SK-N-SH (cell line): ENCODE measurements at regions not wholly inside any gene's neighbourhood (a gene's known extent, or its start where the extent isn't known, plus 50 kb on each side); places are given as distances from the start of the nearest gene placed in this dataset.

ENCODE experiments used
- CTCF ChIA-PET: fragments of 300-600, 350-600 bp; formaldehyde crosslinking; extraction: SDS; loops from one replicate; lab custom pipeline; 2021; lab: Yijun Ruan, JAX
- POLR2A ChIA-PET: fragments of 350-600 bp; sonication (Branson Sonifier 250); formaldehyde crosslinking; extraction: SDS; loops from one replicate; lab custom pipeline; 2020; ENCODE audit warnings: antibody characterized with exemption, inconsistent platforms; lab: Yijun Ruan, JAX
- DNase-seq: peaks from one replicate; pipeline ENCODE4 v3.0.0; 2012
- H2AFZ ChIP-seq: fragments of 200-600 bp; sonication (generic); 2 replicates; pipeline ENCODE4 v1.8.1; 2016; ENCODE audit warnings: antibody characterized with exemption, mild to moderate bottlenecking, low read depth
- H3F3A ChIP-seq: fragments of 200-600 bp; sonication (generic); replicated peaks from 2 replicates; pipeline ENCODE3; 2016; ENCODE audit warnings: antibody characterized with exemption, mild to moderate bottlenecking; ENCODE audit not compliant: insufficient read depth
- H3K27ac ChIP-seq, 2 experiments: fragments of 200-500 bp in 1 of 2; fragments of 200-600 bp in 1 of 2; sonication (Bioruptor generic) in 1 of 2; sonication (generic), shearing (Covaris generic) in 1 of 2; 2 replicates each; pipeline versions ENCODE4 v1.5.1 to v1.6.1; 2014 to 2016; ENCODE audit warnings: low read depth in 2 of 2, inconsistent platforms in 1 of 2, low read length in 1 of 2, mild to moderate bottlenecking in 1 of 2, mixed read lengths in 1 of 2
- H3K27me3 ChIP-seq: fragments of 200-600 bp; sonication (generic), shearing (Covaris generic); 2 replicates; pipeline ENCODE4 v1.6.1; 2016; ENCODE audit warnings: mixed run types; ENCODE audit not compliant: insufficient read depth
- H3K36me3 ChIP-seq, 2 experiments: fragments of 200-500 bp in 1 of 2; fragments of 200-600 bp in 1 of 2; sonication (Bioruptor generic) in 1 of 2; sonication (generic) in 1 of 2; replicated peaks in 1 of 2; 2 replicates each; pipeline versions ENCODE3 to v1.5.1; 2014 to 2016; ENCODE audit warnings: low read length in 1 of 2, mild to moderate bottlenecking in 1 of 2; ENCODE audit not compliant: insufficient read depth in 2 of 2, control insufficient read depth in 1 of 2
- H3K4me1 ChIP-seq, 2 experiments: fragments of 200-500 bp in 1 of 2; fragments of 200-600 bp in 1 of 2; sonication (Bioruptor generic) in 1 of 2; sonication (generic), shearing (Covaris generic) in 1 of 2; 2 replicates each; pipeline versions ENCODE4 v1.5.1 to v1.6.1; 2014 to 2016; ENCODE audit warnings: low read depth in 1 of 2, low read length in 1 of 2, mixed run types in 1 of 2; ENCODE audit not compliant: insufficient read depth in 2 of 2, control insufficient read depth in 1 of 2
- H3K4me2 ChIP-seq: fragments of 200-600 bp; sonication (generic), shearing (Covaris generic); 2 replicates; pipeline ENCODE4 v1.6.1; 2017; ENCODE audit warnings: mixed run types
- H3K4me3 ChIP-seq, 2 experiments: fragments of 200-500 bp in 1 of 2; fragments of 200-600 bp in 1 of 2; sonication (Bioruptor generic) in 1 of 2; sonication (generic), shearing (Covaris generic) in 1 of 2; 2 replicates each; pipeline versions ENCODE4 v1.5.1 to v1.8.1; 2014 to 2016; ENCODE audit warnings: low read depth in 2 of 2, inconsistent platforms in 1 of 2, low read length in 1 of 2, mild to moderate bottlenecking in 1 of 2, mixed read lengths in 1 of 2, moderate library complexity in 1 of 2
- H3K79me2 ChIP-seq: fragments of 200-600 bp; sonication (generic); 2 replicates; pipeline ENCODE4 v1.8.1; 2017; ENCODE audit warnings: mild to moderate bottlenecking; ENCODE audit not compliant: insufficient read depth
- H3K9ac ChIP-seq: fragments of 200-600 bp; sonication (generic); 2 replicates; pipeline ENCODE4 v1.6.1; 2017; ENCODE audit warnings: mixed run types
- H3K9me2 ChIP-seq: fragments of 200-600 bp; sonication (generic); 2 replicates; pipeline ENCODE4 v1.6.1; 2017; ENCODE audit warnings: mixed run types
- H3K9me3 ChIP-seq: fragments of 200-600 bp; sonication (generic); 2 replicates; pipeline ENCODE4 v1.6.1; 2017; ENCODE audit warnings: mixed run types, mild to moderate bottlenecking, moderate library complexity
- H4K20me1 ChIP-seq: fragments of 200-600 bp; sonication (generic); 2 replicates; pipeline ENCODE4 v1.6.1; 2017; ENCODE audit warnings: mild to moderate bottlenecking, mixed run types; ENCODE audit not compliant: insufficient read depth
- GATA2 ChIP-seq: sonication (generic); formaldehyde crosslinking; IDR thresholded peaks from 2 replicates; pipeline ENCODE4 v1.5.0; 2020; ENCODE audit warnings: mild to moderate bottlenecking, missing genetic modification reagents
- MXI1 ChIP-seq: IDR thresholded peaks from 2 replicates; pipeline ENCODE4 v1.6.1; 2012; ENCODE audit warnings: mild to moderate bottlenecking, low read depth, low read length, improper control_type of control experiment
- NRF1 ChIP-seq: IDR thresholded peaks from 2 replicates; pipeline ENCODE4 v1.6.1; 2012; ENCODE audit warnings: low read depth, mild to moderate bottlenecking, low read length
- RAD21 ChIP-seq: IDR thresholded peaks from 2 replicates; pipeline ENCODE4 v1.6.1; 2012; ENCODE audit warnings: mild to moderate bottlenecking, low read length
- REST ChIP-seq: IDR thresholded peaks from 2 replicates; pipeline ENCODE4 v1.6.1; 2012; ENCODE audit warnings: mild to moderate bottlenecking, low read depth, low read length, moderate library complexity
- RFX5 ChIP-seq: IDR thresholded peaks from 2 replicates; pipeline ENCODE4 v1.6.1; 2012; ENCODE audit warnings: mild to moderate bottlenecking, improper control_type of control experiment, low read length
- SIN3A ChIP-seq: IDR thresholded peaks from 2 replicates; pipeline ENCODE4 v1.6.1; 2012; ENCODE audit warnings: low read depth, mild to moderate bottlenecking, low read length, moderate library complexity, borderline replicate concordance
- USF2 ChIP-seq: fragments of 150-350 bp; IDR thresholded peaks from 2 replicates; pipeline ENCODE4 v1.6.1; 2017; ENCODE audit warnings: antibody characterized with exemption, low read length, low read depth, borderline replicate concordance
- YY1 ChIP-seq: IDR thresholded peaks from 2 replicates; pipeline ENCODE4 v1.4.0; 2012; ENCODE audit warnings: low read depth, mild to moderate bottlenecking
- WGBS: methylation state at CpG from one replicate; pipeline ENCODE4 v1.1.6; 2017; ENCODE audit warnings: low lambda C conversion rate; 5-methylcytosine and 5-hydroxymethylcytosine counted together

- no peak overlapping the region for H3K9ac ChIP-seq
- CTCF ChIA-PET: interaction anchor here (0.6 to 1.2 kb wide), 3 partner anchors 9 to 17 kb away, joined by 3 read pairs; no protein-coding TSS in a partner anchor
- no peaks in the 10 kb centered on the region for H3K36me3 ChIP-seq
- POLR2A ChIA-PET: no interaction called here
- no peaks in the 10 kb centered on the region for H3K27me3 ChIP-seq
- no peak for DNase-seq
- no peak overlapping the region for H3K4me3 ChIP-seq
- no peak overlapping the region for H3K27ac ChIP-seq
- no peak for TF ChIP-seq NRF1
- TF ChIP-seq RFX5: no peak
- TF ChIP-seq REST: no peak
- TF ChIP-seq YY1: no peak
- TF ChIP-seq GATA2 (CRISPR knock-in tag): no peak
- TF ChIP-seq RAD21: no peak
- TF ChIP-seq, all 33 proteins: peak for 0
- H3K79me2 ChIP-seq: no peaks in the 10 kb centered on the region
- WGBS: 20% methylated on average over 4 of the region's 13 CpGs
- H3K9me3 ChIP-seq: no peaks in the 10 kb centered on the region
- H2AFZ ChIP-seq: no peak overlapping the region
- H3K4me1 ChIP-seq: no peaks in the 10 kb centered on the region; a peak in 2 of 4 replicates
- no peaks in the 10 kb centered on the region for H4K20me1 ChIP-seq
- H3F3A ChIP-seq: no peaks in the 10 kb centered on the region
- no peak overlapping the region for H3K4me2 ChIP-seq
- no peaks in the 10 kb centered on the region for H3K9me2 ChIP-seq
Measured at GRCh38 chr10:130761788-130762301, 549.7 kb downstream of the TCERG1L start.

- no peak overlapping the region for H3K9ac ChIP-seq
- 49% methylated on average over 4 of the region's 6 CpGs for WGBS
- no peak overlapping the region for H3K4me2 ChIP-seq
- CTCF ChIA-PET: interaction anchor here (0.6 to 1.2 kb wide), 2 partner anchors 9 to 16 kb away, joined by 3 read pairs; no protein-coding TSS in a partner anchor
- no peaks in the 10 kb centered on the region for H3K9me2 ChIP-seq
- no peak for TF ChIP-seq USF2
- TF ChIP-seq GATA2 (CRISPR knock-in tag): no peak
- TF ChIP-seq MXI1: no peak
- no peak for TF ChIP-seq SIN3A
- H3K9me3 ChIP-seq: no peaks in the 10 kb centered on the region
- H3K27ac ChIP-seq: no peak overlapping the region
- no peaks in the 10 kb centered on the region for H3K27me3 ChIP-seq
- no peaks in the 10 kb centered on the region for H3K79me2 ChIP-seq
- no peaks in the 10 kb centered on the region; a peak in 2 of 4 replicates for H3K4me1 ChIP-seq
- H3F3A ChIP-seq: no peaks in the 10 kb centered on the region
- no peaks in the 10 kb centered on the region for H4K20me1 ChIP-seq
- POLR2A ChIA-PET: no interaction called here
- DNase-seq: no peak
- H3K4me3 ChIP-seq: no peak overlapping the region
- H2AFZ ChIP-seq: no peak overlapping the region
- no peaks in the 10 kb centered on the region for H3K36me3 ChIP-seq
Measured at GRCh38 chr10:130762491-130762890, 549.0 kb downstream of the TCERG1L start.
